ENCODE measurements at regions not wholly inside any gene's neighbourhood (a gene's known extent, or its start where the extent isn't known, plus 50 kb on each side); places are given as distances from the start of the nearest gene placed in this dataset.

GRCh38 chr2:82728090-82728489, 1731.0 kb downstream of the SUCLG1 start:
- TF ChIP-seq CTCF (IDR thresholded peaks at IDR 0.05; ENCODE audit: insufficient read depth, low read length, poor library complexity, severe bottlenecking) (no peak), EZH2phosphoT487 (conservative IDR thresholded peaks at IDR 0.05; ENCODE audit: low read length) (no peak)
- Histone ChIP-seq H4K20me1 (ENCODE audit: low read depth, low read length) (no peaks in the 10 kb centered on the region), H3K4me3 (ENCODE audit: insufficient read depth, low read length, poor library complexity, severe bottlenecking) (no peak overlapping the region), H3K4me2 (ENCODE audit: low read depth, low read length, poor library complexity, severe bottlenecking) (no peak overlapping the region), H3F3A (ENCODE audit: insufficient read depth) (no peaks in the 10 kb centered on the region), H2AFZ (ENCODE audit: low read depth, low read length, severe bottlenecking) (no peak overlapping the region), H3K9ac (ENCODE audit: low read length) (no peak overlapping the region), H3K9me2 (replicated peaks; ENCODE audit: insufficient read depth, low read length) (no peaks in the 10 kb centered on the region), H3K79me2 (ENCODE audit: insufficient read depth, low read length) (no peaks in the 10 kb centered on the region), H3K9me3 (ENCODE audit: insufficient read depth, low read length) (no peaks in the 10 kb centered on the region), H3K36me3 (ENCODE audit: low read length) (no peaks in the 10 kb centered on the region), H3K27ac (ENCODE audit: low read depth, low read length) (no peak overlapping the region), H3K27me3 (ENCODE audit: low read length) (no peaks in the 10 kb centered on the region)

- Histone ChIP-seq H3K9me3 (ENCODE audit: insufficient read depth, low read length) (no peaks in the 10 kb centered on the region), H3K4me3 (ENCODE audit: insufficient read depth, low read length, poor library complexity, severe bottlenecking) (no peak overlapping the region), H3K4me2 (ENCODE audit: low read depth, low read length, poor library complexity, severe bottlenecking) (no peak overlapping the region), H2AFZ (ENCODE audit: low read depth, low read length, severe bottlenecking) (no peak overlapping the region), H3K27me3 (ENCODE audit: low read length) (no peaks in the 10 kb centered on the region), H3F3A (ENCODE audit: insufficient read depth) (no peaks in the 10 kb centered on the region), H3K79me2 (ENCODE audit: insufficient read depth, low read length) (no peaks in the 10 kb centered on the region), H3K9me2 (replicated peaks; ENCODE audit: insufficient read depth, low read length) (no peaks in the 10 kb centered on the region), H3K9ac (ENCODE audit: low read length) (no peak overlapping the region), H3K27ac (ENCODE audit: low read depth, low read length) (no peak overlapping the region), H3K36me3 (ENCODE audit: low read length) (no peaks in the 10 kb centered on the region), H4K20me1 (ENCODE audit: low read depth, low read length) (no peaks in the 10 kb centered on the region)
- TF ChIP-seq CTCF (IDR thresholded peaks at IDR 0.05; ENCODE audit: insufficient read depth, low read length, poor library complexity, severe bottlenecking), result no peak
- TF ChIP-seq EZH2phosphoT487 (conservative IDR thresholded peaks at IDR 0.05; ENCODE audit: low read length), result no peak
These were observed 1750.4 kb downstream of the SUCLG1 start for GRCh38 chr2:82708681-82709080.

DNA sequence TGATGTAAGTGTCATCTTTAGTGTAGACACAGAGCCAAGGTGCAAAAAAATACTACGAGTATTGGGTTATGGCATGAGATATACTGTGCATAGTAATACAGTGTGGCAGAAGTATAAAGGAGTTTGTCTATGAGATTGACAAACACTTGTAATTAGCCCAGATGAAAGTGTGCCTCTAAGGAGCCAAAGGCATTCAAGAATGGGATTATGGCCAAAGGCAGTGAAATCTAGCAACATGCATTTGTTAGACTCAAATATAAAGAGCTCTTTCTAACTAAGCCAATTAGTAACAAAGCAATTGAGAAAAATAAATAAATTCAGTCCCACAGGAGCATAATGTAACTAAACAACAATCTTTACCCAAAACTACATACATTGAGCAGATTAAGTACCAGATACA, 1761.8 kb downstream of the SUCLG1 start:
- no peaks in the 10 kb centered on the region; the same call in 1 of the 2 replicates for H3K9me2 ChIP-seq (replicated peaks; ENCODE audit: insufficient read depth, low read length)
- H3K4me2 ChIP-seq (ENCODE audit: low read depth, low read length, poor library complexity, severe bottlenecking), result no peak overlapping the region

More for the DNA sequence above, 1761.8 kb downstream of the SUCLG1 start:
- Histone ChIP-seq H3K27me3 (ENCODE audit: low read length) (no peaks in the 10 kb centered on the region), H3K9ac (ENCODE audit: low read length) (no peak overlapping the region), H2AFZ (ENCODE audit: low read depth, low read length, severe bottlenecking) (no peak overlapping the region), H3F3A (ENCODE audit: insufficient read depth) (no peaks in the 10 kb centered on the region), H3K9me3 (ENCODE audit: insufficient read depth, low read length) (no peaks in the 10 kb centered on the region), H3K27ac (ENCODE audit: low read depth, low read length) (no peak overlapping the region), H3K4me3 (ENCODE audit: insufficient read depth, low read length, poor library complexity, severe bottlenecking) (no peak overlapping the region), H4K20me1 (ENCODE audit: low read depth, low read length) (no peaks in the 10 kb centered on the region), H3K79me2 (ENCODE audit: insufficient read depth, low read length) (no peaks in the 10 kb centered on the region), H3K36me3 (ENCODE audit: low read length) (no peaks in the 10 kb centered on the region)
- TF ChIP-seq CTCF (IDR thresholded peaks at IDR 0.05; ENCODE audit: insufficient read depth, low read length, poor library complexity, severe bottlenecking) (no peak), EZH2phosphoT487 (conservative IDR thresholded peaks at IDR 0.05; ENCODE audit: low read length) (no peak)

Measured in SU-DHL-6 (cell line).